OCI-LY7 (cell line): ENCODE measurements at regions not wholly inside any gene's neighbourhood (a gene's known extent, or its start where the extent isn't known, plus 50 kb on each side); places are given as distances from the start of the nearest gene placed in this dataset.

Source experiments
- CTCF ChIP-seq: fragments of 200-600 bp; sonication (generic); conservative IDR thresholded peaks from 2 replicates; pipeline ENCODE4 v1.5.1; 2014; ENCODE audit warnings: mild to moderate bottlenecking, antibody characterized with exemption, low read length, moderate library complexity, mixed read lengths
- EZH2phosphoT487 ChIP-seq: fragments of 200-600 bp; sonication (generic); IDR thresholded peaks from 2 replicates; pipeline ENCODE4 v1.6.1; 2018; ENCODE audit warnings: low read depth, borderline replicate concordance, mild to moderate bottlenecking, mixed run types, antibody characterized with exemption, low read length, moderate library complexity, mixed read lengths

GRCh38 chr5:152125661-152126205, 201.1 kb upstream of the GLRA1 start:
- TF ChIP-seq CTCF (no peak), EZH2phosphoT487 (no peak)
